ENCODE measurements at regions not wholly inside any gene's neighbourhood (a gene's known extent, or its start where the extent isn't known, plus 50 kb on each side); places are given as distances from the start of the nearest gene placed in this dataset.

DNA sequence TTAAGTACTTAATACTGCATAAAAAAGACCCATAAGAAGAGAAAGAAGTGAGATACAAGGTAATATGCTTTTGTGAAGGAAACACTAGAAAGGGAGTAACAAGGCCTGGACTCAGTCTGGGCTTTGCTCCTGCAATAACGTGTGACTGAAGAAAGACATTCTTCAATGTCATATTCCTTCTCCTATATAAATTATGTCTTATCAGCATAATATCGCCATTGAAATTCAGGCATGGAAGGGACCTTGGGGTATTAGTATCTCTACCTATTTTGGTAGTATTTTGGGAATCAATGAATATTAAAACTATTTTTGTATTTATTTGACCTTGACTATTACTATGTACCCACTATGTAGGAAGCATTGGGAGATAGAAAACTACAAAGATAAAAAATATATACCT is 62.2 kb upstream of the GIMD1 start:
- H3K79me2 ChIP-seq (ENCODE audit: insufficient read depth, low read length): no peaks in the 10 kb centered on the region
- H3K36me3 Mint-ChIP-seq: no peaks in the 10 kb centered on the region
- H3K36me3 ChIP-seq (replicated peaks in 1 of 2; ENCODE audit: control insufficient read depth in 1 of 2, insufficient read depth in 2 of 2, low read length in 2 of 2): no peaks in the 10 kb centered on the region
- H2AFZ ChIP-seq (ENCODE audit: insufficient read depth, low read depth, low read length, poor library complexity, severe bottlenecking): no peak overlapping the region
- H4K20me1 ChIP-seq (ENCODE audit: insufficient read depth, low read length): no peaks in the 10 kb centered on the region
- peaks cover 0 to 4% (median 0%) of the 10 kb centered on the region in 7 donors for H3K9me3 Mint-ChIP-seq
- H3K4me2 ChIP-seq (replicated peaks; ENCODE audit: extremely low read depth, low read length, poor library complexity, severe bottlenecking): no peak overlapping the region
- no peaks in the 10 kb centered on the region for H3K4me1 ChIP-seq (ENCODE audit: control insufficient read depth in 1 of 2, insufficient read depth in 2 of 2, low read length in 2 of 2)
- H3K9me3 ChIP-seq (replicated peaks in 1 of 2; ENCODE audit: control insufficient read depth in 1 of 2, insufficient read depth in 1 of 2, low read length in 2 of 2): no peaks in the 10 kb centered on the region
- no peak overlapping the region for H3K27ac Mint-ChIP-seq
- H3K4me3 Mint-ChIP-seq: no peak overlapping the region
- H3K27me3 Mint-ChIP-seq (ENCODE audit: low read depth in 3 of 3): peaks cover 0 to 2% (median 0%) of the 10 kb centered on the region in 3 donors
- no peak overlapping the region for H3K9ac ChIP-seq (ENCODE audit: insufficient read depth, low read length, poor library complexity, severe bottlenecking)
- intact Hi-C loops (cut with micrococcal nuclease): no loop called here
- DNase-seq: no peak
- H3K27me3 ChIP-seq (ENCODE audit: control insufficient read depth in 2 of 2, insufficient read depth in 2 of 2, low read length in 2 of 2): no peaks in the 10 kb centered on the region
- WGBS (ENCODE audit: insufficient coverage): no CpG with 5 or more reads among the region's 2 CpGs
- no peak overlapping the region for H3K4me3 ChIP-seq (replicated peaks in 1 of 3; ENCODE audit: low read depth in 2 of 3, low read length in 3 of 3)
- H3K27ac ChIP-seq (ENCODE audit: low read depth in 1 of 2, low read length in 2 of 2): no peak overlapping the region
- TF ChIP-seq, protein P1, sequence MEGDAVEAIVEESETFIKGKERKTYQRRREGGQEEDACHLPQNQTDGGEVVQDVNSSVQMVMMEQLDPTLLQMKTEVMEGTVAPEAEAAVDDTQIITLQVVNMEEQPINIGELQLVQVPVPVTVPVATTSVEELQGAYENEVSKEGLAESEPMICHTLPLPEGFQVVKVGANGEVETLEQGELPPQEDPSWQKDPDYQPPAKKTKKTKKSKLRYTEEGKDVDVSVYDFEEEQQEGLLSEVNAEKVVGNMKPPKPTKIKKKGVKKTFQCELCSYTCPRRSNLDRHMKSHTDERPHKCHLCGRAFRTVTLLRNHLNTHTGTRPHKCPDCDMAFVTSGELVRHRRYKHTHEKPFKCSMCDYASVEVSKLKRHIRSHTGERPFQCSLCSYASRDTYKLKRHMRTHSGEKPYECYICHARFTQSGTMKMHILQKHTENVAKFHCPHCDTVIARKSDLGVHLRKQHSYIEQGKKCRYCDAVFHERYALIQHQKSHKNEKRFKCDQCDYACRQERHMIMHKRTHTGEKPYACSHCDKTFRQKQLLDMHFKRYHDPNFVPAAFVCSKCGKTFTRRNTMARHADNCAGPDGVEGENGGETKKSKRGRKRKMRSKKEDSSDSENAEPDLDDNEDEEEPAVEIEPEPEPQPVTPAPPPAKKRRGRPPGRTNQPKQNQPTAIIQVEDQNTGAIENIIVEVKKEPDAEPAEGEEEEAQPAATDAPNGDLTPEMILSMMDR (IDR thresholded peaks at IDR 0.05): no peak
- no peaks in the 10 kb centered on the region for H3K4me1 Mint-ChIP-seq

DNA sequence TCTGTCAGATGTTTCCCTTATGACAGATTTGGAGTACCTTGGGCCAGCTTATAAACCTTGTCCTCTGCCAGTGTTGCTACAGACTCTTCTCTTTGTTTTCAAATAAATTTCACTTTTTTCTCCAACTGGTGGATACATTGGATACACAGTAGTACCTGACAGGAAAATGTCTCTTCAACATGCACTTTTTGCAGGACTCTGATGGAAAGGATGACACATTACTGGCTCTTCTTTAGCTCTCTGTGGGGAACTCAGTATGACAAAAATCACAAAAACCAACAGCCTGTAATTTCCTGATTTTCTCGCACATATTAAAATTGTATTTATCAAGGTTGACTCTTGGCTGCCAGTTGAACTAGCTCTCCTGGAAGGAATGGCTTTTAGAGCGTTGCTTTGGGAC is 61.3 kb upstream of the GIMD1 start:
- Histone ChIP-seq H3K4me3 (replicated peaks in 1 of 3; ENCODE audit: low read depth in 2 of 3, low read length in 3 of 3) (no peak overlapping the region), H2AFZ (ENCODE audit: insufficient read depth, low read depth, low read length, poor library complexity, severe bottlenecking) (no peak overlapping the region), H3K4me2 (replicated peaks; ENCODE audit: extremely low read depth, low read length, poor library complexity, severe bottlenecking) (no peak overlapping the region), H4K20me1 (ENCODE audit: insufficient read depth, low read length) (no peaks in the 10 kb centered on the region), H3K36me3 (replicated peaks in 1 of 2; ENCODE audit: control insufficient read depth in 1 of 2, insufficient read depth in 2 of 2, low read length in 2 of 2) (no peaks in the 10 kb centered on the region), H3K4me1 (ENCODE audit: control insufficient read depth in 1 of 2, insufficient read depth in 2 of 2, low read length in 2 of 2) (no peaks in the 10 kb centered on the region), H3K9ac (ENCODE audit: insufficient read depth, low read length, poor library complexity, severe bottlenecking) (no peak overlapping the region), H3K27ac (ENCODE audit: low read depth in 1 of 2, low read length in 2 of 2) (no peak overlapping the region), H3K9me3 (replicated peaks in 1 of 2; ENCODE audit: control insufficient read depth in 1 of 2, insufficient read depth in 1 of 2, low read length in 2 of 2) (no peaks in the 10 kb centered on the region), H3K27me3 (ENCODE audit: control insufficient read depth in 2 of 2, insufficient read depth in 2 of 2, low read length in 2 of 2) (no peaks in the 10 kb centered on the region), H3K79me2 (ENCODE audit: insufficient read depth, low read length) (no peaks in the 10 kb centered on the region)
- H3K27ac Mint-ChIP-seq: no peak overlapping the region
- TF ChIP-seq, protein P1 (IDR thresholded peaks at IDR 0.05): no peak
- DNase-seq: no peak
- no peaks in the 10 kb centered on the region for H3K36me3 Mint-ChIP-seq
- H3K9me3 Mint-ChIP-seq: peaks cover 0 to 4% (median 0%) of the 10 kb centered on the region in 7 donors
- intact Hi-C loops (cut with micrococcal nuclease): no loop called here
- no CpG with 5 or more reads among the region's 2 CpGs for WGBS (ENCODE audit: insufficient coverage)
- H3K4me3 Mint-ChIP-seq: no peak overlapping the region
- H3K4me1 Mint-ChIP-seq: no peaks in the 10 kb centered on the region
- peaks cover 0 to 2% (median 0%) of the 10 kb centered on the region in 3 donors for H3K27me3 Mint-ChIP-seq (ENCODE audit: low read depth in 3 of 3)
